AG20443 (cell line): ENCODE measurements at regions not wholly inside any gene's neighbourhood (a gene's known extent, or its start where the extent isn't known, plus 50 kb on each side); places are given as distances from the start of the nearest gene placed in this dataset.
A peak's percentile ranks its signal among the peaks of the same experiment; 100 is the strongest.
"Not testable (repeated sequence)": the region's sequence is repeated elsewhere in the genome, so short reads cannot be mapped to it uniquely, and the experiment has no call there.

Experiments
- DNase-seq: peaks from one replicate; pipeline ENCODE4 v3.0.0; 2012; ENCODE audit warnings: low spot score, mixed read lengths

DNA sequence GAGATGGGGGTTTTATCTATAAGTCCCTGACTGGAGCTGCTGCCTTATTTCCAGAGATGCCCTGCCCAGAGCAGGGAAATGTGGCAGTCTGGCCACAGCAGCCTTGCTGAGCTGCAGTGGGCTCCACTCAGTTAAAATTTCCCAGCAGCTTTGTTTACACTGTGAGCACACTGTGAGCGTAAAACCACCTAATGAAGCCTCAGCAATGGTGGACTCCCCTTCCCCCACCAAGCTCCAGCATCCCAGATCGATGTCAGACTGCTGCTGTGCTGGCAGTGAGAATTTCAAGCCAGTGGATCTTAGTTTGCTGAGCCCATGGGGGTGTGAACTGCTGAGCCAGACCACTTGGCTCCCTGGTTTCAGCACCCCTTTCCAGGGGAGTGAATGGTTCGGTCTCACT lies 208.7 kb upstream of the RAI14 start:
- DNase-seq = no peak

DNA sequence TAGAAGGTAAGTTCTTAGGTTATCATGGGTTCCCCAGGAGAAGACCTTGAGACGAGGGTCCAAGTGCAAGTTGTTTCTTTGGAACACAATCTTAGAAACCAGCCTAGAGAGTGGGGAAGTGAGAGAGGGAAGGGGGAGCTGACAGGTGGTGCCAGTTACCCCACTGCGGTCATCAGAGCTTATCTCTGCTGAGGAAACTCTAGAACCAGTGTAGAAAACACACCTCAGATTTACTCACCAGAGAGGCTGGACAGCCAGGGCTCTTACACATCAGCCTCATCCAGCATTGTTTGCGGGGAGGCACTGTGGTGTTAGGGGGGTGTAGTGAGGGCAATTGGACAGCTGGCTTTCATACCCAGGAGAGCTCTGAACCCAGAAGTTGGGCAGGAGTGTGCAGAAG lies 206.5 kb upstream of the RAI14 start:
- DNase-seq = no peak

DNA sequence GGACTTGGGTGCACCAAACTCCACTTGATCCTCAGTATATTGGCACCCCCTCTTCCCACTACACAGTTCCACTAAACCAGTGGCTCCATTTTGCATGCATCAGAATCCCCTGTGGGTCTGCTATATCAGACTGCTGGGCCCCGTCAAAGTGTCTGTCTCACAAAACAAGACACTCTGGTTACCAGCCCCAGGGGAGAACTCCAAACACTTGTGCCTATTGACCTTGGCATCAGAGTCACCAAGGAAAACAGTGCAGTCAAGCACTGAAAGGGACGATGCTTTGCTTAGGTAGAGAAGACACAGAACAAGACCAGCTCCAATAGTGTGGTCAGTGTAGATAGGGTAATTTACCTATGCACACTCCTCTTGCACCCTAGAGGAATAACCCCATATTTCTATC lies 205.8 kb upstream of the RAI14 start:
- DNase-seq = no peak

DNA sequence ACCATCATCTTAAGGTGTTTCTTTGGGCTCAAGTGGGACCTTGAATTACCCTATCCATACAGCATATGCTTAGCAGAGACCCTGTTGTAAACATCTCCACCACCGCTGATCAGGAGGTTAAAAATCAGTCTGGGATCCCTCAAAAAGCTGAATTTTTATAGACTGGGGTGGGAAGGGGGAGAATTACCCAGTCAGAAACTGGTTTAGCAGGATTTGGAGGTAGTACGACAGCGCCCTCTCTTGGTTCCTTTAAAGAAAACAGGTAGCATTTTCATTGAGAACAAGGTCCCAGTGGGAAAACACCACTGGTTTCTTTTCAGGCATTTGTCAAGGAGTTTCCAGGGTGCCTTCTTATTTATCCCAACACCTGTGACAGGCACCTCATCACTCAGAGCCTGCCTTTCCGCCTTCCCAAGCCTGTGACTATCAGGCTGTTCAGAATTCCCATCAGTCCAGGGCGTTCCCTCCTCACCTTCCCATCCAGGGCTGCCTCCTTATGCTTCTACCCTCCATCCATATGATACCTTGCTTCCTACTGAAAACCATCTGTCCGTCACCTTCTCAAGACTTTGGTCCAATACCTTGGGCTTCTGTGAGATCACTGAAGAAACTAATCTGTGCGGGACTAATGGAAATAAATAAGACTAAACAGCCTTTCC lies 203.8 kb upstream of the RAI14 start:
- DNase-seq = peak; percentile 39

DNA sequence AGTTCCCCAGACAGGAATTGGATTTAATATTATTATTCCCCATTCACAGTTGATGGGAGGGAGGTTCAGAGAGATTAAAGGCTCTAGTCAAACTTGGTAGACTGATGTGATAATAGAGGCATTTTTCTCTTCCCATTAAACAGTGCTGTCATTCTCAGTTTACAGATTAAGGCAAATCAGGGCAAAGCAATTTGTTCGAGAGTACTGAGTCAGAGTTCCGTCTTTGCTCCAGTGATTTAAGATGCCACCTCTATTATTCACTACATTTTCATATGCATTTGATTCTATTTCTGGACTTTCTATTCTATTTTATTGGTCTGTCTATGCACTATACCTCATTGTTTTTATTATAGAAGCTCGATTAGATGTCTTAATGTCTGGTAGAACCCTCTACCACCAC lies 201.0 kb upstream of the RAI14 start:
- DNase-seq = peak; percentile 3

DNA sequence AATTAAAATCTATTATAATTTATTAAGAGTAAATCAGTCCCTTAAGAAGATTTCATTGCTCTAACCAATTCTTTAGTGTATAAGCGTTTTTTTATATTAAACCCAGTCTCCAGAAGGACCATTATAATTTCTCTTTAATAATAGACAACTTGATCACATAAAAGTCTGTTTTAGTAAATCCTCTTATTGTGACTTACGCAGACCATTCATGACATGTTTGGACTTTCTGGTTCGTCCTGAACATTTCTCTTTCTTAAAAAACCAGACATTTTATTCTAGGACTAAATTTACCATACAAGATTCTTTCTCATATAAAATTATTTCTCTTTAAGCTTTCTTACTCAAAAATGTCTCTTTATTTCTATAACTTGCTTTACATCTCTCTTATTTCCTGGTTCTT lies 196.2 kb upstream of the RAI14 start:
- no peak for DNase-seq

DNA sequence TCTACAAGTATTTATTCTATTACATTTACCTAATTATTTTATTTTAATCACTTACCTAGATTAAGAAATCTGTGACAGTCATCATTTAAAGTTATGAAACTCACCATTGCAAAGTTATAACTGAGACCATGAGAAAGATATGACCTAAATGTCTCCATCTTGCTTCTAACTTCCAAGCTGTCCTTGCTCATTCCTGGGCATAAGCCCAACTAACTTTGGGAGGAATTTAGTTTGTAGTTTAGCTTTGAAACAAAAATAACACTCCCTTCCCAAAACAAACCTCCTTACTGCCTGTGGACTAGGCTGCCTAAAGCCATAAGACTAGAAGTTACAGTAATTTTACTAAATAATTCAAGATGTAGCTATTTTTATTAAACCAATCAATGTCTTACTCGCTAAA lies 195.6 kb upstream of the RAI14 start:
- no peak for DNase-seq

DNA sequence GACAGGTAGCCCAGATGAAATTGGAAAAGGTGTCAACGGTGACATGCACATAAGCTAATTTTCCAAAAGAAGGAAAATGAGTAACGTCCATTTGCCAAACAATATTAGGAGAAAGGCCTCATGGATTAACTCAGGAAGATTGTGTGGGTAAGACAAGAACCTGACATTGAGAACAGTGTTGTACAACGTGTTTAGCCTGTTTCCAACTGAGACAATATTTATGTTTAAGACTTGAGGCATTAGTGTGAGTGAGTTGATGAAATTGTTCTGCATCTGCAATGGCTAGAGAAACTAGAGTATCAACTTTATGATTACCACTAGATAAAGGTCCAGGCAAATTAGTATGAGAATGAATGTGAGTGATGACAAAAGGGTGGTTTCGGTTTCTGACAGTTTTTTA lies 191.3 kb upstream of the RAI14 start:
- DNase-seq = no peak

DNA sequence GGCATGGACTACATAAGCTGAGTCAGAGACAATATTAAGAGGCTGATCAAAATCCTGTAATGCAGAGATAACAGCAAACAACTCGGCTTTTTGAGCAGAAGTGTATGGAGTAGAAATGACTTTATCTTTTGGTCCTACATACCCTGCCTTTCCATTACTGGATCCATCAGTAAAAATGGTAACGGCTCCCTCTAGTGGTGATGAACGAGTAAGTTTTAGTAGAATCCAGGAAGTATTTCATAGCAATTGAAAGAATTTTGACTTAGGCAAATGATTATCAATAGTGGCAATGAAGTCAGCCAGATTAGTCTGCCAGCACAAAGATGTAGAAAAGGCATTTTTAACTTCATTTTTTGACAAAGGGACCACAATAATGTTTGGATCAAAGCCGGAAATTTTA lies 190.8 kb upstream of the RAI14 start:
- not testable (repeated sequence) for DNase-seq

DNA sequence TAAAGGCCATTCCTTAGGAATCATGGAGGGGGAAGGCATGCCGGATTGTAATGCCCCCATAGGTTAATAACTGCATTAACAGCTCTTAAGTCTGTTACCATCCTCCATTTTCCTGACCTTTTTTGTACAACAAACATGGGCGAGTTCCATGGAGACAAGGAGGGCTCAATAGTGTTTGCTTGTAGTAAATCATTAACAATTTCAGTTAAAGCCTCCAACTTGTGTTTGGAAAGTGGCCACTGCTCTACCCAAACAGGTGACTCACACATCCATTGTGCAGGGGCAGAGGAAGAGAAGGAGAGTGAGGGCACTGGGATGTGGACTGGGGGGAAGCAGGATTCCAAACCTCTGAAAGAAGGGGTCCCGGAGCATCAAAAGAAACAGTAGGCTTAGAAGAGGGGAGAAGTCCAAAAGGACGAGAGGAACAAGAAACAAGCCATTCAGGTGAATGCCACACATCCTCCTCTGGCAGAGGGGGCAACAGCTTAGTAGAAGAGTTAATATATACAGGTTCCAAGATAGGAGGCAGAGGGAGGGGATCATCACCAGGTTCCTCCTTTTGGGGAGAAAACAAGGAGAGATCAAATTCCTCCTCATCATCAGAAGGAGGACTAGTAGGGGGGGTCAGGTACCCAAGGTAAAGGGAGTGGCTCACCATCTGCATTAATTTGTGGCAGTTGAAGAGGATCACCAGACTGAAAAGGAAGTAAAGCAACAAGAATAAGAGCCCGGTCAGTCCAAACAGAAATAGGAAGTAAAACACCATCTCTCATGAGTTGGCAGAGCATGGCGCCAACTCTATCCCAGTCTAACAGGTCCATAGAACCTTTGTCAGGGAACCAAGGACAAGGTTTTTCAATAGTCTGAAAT lies 189.4 kb upstream of the RAI14 start:
- not testable (repeated sequence) for DNase-seq

DNA sequence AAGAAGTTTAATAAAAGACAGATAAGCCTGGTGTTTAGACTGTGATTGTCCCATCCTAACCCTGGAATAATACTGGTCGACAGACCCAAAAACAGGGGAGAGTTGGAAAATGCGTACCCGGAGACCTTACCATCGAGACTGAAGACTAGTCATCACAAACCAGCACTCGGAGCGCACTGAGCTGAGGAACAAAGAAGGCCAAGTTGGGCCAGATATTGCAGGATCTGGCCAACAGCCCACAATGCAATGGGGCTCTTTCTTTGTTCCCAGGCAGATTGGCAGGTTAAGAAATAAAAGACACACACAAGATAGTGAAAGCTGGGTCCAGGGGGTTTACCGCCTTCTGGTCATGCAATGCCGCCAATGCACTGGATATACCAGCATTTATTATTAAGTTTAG lies 188.7 kb upstream of the RAI14 start:
- no peak for DNase-seq

DNA sequence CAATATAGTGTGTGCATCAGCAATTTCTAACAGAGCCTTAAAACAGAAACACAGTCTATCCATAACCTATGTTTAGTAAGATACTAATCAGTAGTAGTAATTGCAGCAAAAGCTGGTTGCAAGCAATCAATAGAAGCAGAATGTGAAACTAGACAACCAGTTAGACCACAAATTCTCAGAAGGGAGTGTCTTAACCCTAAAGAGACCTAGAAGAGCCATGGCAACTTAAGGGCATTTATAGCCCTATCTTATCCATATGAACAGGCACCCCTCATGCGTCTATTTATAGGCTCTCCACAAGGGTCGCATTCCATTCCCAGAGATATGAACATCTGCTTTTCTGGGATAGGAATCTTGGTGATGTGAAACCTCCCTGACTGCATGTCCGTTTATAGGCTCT lies 188.1 kb upstream of the RAI14 start:
- DNase-seq = not testable (repeated sequence)

DNA sequence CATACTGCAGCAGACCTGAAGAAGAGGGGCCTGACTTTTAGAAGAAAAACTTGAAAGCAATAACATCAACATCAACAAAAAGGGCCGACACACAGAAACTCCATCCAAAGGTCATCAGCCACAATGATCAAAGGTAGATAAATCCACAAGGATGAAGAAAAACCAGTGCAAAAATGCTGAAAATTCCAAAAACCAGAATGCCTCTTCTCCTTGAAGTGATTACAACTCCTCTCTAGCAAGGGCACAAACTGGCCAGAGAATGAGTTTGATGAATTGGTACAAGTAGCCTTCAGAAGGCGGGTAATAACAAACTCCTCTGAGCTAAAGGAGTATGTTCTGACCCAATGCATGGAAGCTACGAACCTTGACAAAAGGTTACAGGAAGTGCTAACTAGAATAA lies 186.2 kb upstream of the RAI14 start:
- no peak for DNase-seq

DNA sequence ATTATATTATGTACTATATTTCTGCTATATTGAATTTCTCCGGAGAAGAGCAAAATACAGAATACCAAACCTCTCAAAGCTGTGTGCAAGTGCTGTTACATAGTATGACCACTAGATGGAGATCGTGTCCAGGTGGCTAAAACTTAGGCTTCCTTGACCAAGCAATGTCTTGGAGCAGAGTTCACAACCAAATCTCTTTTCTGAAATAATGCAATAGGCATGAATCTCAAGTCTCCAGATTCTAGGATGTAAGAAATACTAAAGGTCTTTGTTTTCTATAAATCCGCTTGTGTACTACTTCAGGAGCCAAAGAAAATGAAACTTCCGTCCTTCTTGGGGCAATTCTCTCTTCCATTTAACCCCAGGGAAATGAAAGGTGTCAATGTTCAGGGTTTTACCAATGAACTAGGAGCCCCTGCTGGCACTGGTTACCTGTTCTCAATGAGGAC lies 181.5 kb upstream of the RAI14 start:
- peak; percentile 75 for DNase-seq

DNA sequence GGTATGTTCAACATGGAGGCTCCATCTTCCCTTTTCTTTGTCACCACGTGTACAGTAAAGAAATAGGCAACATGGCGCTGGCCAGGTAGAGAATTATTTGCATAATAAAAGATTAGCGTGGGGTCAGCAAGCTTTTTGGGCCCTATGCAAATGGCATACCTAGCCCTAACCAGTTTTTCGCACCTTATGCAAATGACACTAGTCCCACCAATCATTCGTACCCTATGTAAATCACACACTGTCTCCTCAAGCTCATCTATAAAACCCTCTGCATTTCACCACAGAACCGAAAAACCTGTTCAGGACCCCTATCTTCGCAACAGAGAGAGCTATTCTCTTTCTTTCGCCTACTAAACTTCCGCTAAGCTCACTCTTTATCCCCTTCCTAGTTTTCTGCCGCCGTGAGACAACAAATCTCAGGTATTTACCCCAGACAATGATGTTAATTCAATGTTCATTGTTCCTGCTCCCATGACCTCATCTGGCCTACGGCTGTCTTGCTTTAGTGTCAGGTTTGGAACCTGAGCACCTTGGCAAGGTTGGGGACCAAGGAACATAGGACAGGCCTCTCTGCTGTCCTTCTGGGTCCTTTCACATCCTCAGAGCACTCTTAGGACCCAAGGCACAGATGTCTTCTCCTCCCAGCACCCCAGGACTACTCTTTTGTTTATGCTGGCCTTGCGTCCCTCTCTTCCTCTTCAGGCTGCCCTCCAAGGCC lies 180.7 kb upstream of the RAI14 start:
- DNase-seq = no peak

DNA sequence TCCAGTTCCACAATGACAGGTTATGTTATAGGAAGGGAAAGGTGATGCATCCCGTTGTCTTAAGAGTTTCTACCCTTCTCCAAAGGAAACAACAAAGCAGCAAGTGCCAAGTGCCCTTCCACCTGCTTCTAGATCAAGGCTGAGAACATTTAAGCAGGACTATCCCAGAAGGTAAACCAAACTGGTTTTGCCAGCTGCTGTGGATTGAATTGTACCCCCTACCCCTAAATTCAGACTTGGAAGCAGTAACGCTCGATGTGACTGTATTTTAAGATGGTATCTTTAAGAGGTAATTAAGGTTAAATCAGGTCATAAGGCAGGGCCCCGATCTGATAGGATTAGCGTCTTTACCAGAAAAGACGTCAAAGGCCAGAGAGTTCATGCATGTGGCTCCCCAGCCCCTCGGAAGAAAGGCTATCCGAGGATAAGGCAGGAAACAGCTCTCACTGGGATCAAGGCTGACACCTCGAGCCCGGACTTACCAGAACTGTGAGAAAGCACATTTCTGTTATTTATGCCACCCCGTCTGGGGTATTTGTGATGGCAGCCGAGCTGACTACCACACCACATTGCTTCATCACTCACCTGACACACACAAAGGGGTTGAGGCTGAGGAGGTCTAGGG lies 179.1 kb upstream of the RAI14 start:
- no peak for DNase-seq

DNA sequence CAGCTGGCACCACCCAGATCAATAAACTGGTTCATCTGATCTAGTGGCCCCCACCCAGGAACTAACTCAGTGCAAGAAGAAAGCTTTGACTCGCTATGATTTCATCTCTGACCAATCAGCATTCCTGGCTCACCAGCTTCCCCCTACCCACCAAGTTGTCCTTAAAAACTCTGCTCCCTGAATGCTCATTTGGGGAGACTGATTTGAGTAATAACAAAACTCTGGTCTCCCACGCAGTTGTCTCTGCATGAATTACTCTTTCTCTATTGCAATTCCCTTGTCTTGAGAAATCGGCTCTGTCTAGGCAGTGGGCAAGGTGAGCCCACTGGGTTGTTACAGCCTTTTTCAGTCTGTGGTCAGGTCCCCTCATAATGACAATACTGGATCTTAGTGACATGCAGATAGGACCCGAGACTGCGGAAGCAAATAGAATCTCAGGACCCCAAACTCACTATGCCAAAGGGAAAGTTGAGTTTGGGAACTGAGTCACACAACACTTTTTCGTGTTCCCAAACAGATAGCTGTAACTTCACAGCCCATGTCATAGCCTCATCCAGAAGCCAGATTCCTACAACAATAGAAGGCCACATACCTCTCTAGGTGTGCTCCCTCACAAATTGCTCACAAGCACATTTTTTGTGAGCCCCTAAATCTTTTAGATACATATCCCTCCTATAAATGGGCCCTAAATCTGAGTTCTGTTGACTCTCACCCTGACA lies 175.2 kb upstream of the RAI14 start:
- no peak for DNase-seq

DNA sequence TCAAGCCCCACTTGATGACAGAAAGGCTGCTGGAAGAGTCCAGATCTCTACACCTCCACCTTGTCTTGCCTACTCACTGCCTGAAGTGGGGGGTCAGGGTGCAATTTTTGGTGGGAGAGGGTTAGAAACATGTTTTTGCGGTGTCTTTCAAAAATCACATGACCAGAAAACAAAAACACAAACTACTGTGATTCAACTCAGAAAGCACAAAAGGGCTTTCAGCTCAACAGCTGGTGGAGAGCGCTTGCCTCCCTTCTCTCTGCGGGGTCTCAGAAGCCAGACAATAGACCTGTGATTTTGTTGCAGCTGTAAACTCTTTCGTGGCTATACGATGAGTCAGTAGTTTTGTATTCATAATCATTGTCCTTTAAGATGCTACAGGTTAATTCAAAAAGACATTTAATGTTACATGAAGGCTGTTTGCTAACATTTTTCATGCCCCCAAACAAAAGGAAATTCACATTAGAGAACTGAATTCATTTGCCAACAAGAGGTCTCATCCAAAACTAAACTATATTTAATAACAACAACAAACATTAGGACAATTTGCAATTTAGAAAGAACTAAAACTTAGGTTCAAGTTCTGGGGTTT lies 172.6 kb upstream of the RAI14 start:
- DNase-seq = no peak

DNA sequence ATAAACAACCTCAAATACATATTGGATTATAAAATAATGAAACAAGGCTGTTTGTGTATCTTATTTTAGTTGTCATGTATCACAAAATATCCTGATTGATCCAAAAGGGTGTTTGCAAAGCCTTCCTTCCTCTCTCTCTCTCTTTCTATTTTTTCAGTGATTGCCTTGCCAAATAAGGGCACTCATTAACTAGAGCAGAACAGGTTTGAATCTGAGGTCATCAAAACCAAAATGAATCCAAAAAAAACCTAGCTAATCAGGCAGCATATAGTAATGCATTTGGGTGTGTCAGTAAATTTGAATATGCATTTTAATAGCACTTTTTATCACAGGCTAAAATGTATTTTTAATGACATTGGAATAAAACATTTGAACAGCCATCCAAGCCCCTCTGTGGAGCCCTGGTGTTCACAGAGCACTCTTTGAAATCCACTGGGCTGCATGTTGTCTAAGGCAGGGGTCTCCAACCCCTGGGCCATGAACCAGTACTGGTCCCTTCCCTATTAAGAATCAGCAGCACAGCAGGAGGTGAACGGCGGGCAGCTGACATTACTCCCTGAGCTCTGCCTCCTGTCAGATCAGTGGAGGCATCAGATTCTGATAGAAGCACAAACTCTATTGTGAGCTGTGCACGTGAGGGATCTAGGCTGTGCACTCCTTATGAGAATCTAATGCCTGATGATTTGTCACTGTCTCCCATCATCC lies 171.8 kb upstream of the RAI14 start:
- DNase-seq = no peak

DNA sequence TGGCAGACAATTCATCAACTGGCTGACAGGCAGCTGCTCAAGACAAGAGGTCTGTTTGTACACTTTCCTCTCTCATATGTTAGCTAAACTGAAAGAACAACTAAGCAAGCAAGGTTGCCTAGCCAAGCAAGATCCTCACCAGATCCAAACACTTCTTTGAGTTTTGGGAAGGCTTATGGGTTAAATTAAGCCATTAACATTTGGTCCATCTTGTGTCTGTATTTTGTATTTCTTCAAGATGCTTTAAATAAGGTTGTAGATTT lies 170.4 kb upstream of the RAI14 start:
- DNase-seq = no peak
